Neural progenitor cell (in vitro differentiated cells): ENCODE measurements at regions not wholly inside any gene's neighbourhood (a gene's known extent, or its start where the extent isn't known, plus 50 kb on each side); places are given as distances from the start of the nearest gene placed in this dataset.

Experiments used
- DNase-seq: peaks from one replicate; pipeline ENCODE4 v3.0.0-alpha.2; 2016; ENCODE audit warnings: low spot score
- H2AFZ ChIP-seq: fragments of 200-600 bp; sonication (generic); replicated peaks from 2 replicates; pipeline ENCODE4 v1.6.1; 2016; ENCODE audit warnings: antibody characterized with exemption
- H3F3A ChIP-seq: fragments of 200-600 bp; sonication (generic); 2 replicates; pipeline ENCODE4 v1.6.1; 2016; ENCODE audit warnings: antibody characterized with exemption, low read depth
- H3K27ac ChIP-seq: fragments of 200-600 bp; sonication (generic); 2 replicates; pipeline ENCODE4 v1.5.1; 2016; ENCODE audit warnings: mild to moderate bottlenecking
- H3K27me3 ChIP-seq: fragments of 200-600 bp; sonication (generic); 2 replicates; pipeline ENCODE4 v1.6.1; 2016; ENCODE audit warnings: mild to moderate bottlenecking, moderate library complexity
- H3K36me3 ChIP-seq: fragments of 200-600 bp; sonication (generic); 2 replicates; pipeline ENCODE4 v1.5.1; 2016
- H3K4me1 ChIP-seq: fragments of 200-600 bp; sonication (generic); 2 replicates; pipeline ENCODE4 v1.6.1; 2016; ENCODE audit warnings: mixed run types
- H3K4me2 ChIP-seq: fragments of 200-600 bp; sonication (generic); 2 replicates; pipeline ENCODE4 v1.6.1; 2016
- H3K4me3 ChIP-seq: fragments of 200-600 bp; sonication (generic); 2 replicates; pipeline ENCODE4 v1.5.1; 2016
- H3K79me2 ChIP-seq: fragments of 200-600 bp; sonication (generic); 2 replicates; pipeline ENCODE4 v1.6.1; 2016; ENCODE audit warnings: low read depth
- H3K9ac ChIP-seq: fragments of 200-600 bp; sonication (generic); 2 replicates; pipeline ENCODE4 v1.6.1; 2016
- H3K9me3 ChIP-seq: fragments of 200-600 bp; sonication (generic); 2 replicates; pipeline ENCODE4 v1.5.1; 2016; ENCODE audit warnings: low read depth
- H4K20me1 ChIP-seq: fragments of 200-600 bp; sonication (generic); 2 replicates; pipeline ENCODE4 v1.6.1; 2016; ENCODE audit warnings: low read depth
- H3K27ac Mint-ChIP-seq: 3 replicates; pipeline ENCODE4 v1.8.0; 2021; ENCODE audit warnings: mixed read lengths
- H3K27me3 Mint-ChIP-seq: 2 replicates; pipeline ENCODE4 v1.8.0; 2022; ENCODE audit warnings: low read depth, mild to moderate bottlenecking, inconsistent platforms, moderate library complexity, mixed read lengths; ENCODE audit not compliant: insufficient read depth
- H3K36me3 Mint-ChIP-seq: 3 replicates; pipeline ENCODE4 v1.8.0; 2021; ENCODE audit warnings: mixed read lengths
- H3K4me1 Mint-ChIP-seq: 3 replicates; pipeline ENCODE4 v1.8.0; 2021; ENCODE audit warnings: mixed read lengths
- H3K4me3 Mint-ChIP-seq: 3 replicates; pipeline ENCODE4 v1.8.0; 2021; ENCODE audit warnings: mild to moderate bottlenecking, moderate library complexity, mixed read lengths
- H3K9me3 Mint-ChIP-seq: 3 replicates; pipeline ENCODE4 v1.8.0; 2020; ENCODE audit warnings: mixed read lengths
- CTCF ChIP-seq: fragments of 200-600 bp; sonication (generic); IDR thresholded peaks from 2 replicates; pipeline ENCODE4 v1.5.1; 2017; ENCODE audit warnings: antibody characterized with exemption, mild to moderate bottlenecking
- EZH2 ChIP-seq: fragments of 200-600 bp; sonication (generic); IDR thresholded peaks from 2 replicates; pipeline ENCODE4 v1.6.1; 2017; ENCODE audit warnings: antibody characterized with exemption, mild to moderate bottlenecking, moderate library complexity
- EZH2phosphoT487 ChIP-seq: fragments of 200-600 bp; sonication (generic); IDR thresholded peaks from 2 replicates; pipeline ENCODE4 v1.6.1; 2017; ENCODE audit warnings: antibody characterized with exemption

GRCh38 chrX:39767446-39767845 lies 330.3 kb downstream of the BCOR start:
- H3K4me3 Mint-ChIP-seq = no peak overlapping the region
- TF ChIP-seq CTCF (no peak), EZH2 (no peak)

GRCh38 chrX:39769748-39770147 lies 328.0 kb downstream of the BCOR start:
- Mint-ChIP-seq H3K36me3 (no peaks in the 10 kb centered on the region), H3K27me3 (peaks cover 7% of the 10 kb centered on the region), H3K4me1 (peaks cover 30% of the 10 kb centered on the region), H3K9me3 (peaks cover 6% of the 10 kb centered on the region), H3K27ac (no peak overlapping the region), H3K4me3 (no peak overlapping the region)
- H2AFZ ChIP-seq = no peak overlapping the region
- H3K27me3 ChIP-seq = no peaks in the 10 kb centered on the region
- no peaks in the 10 kb centered on the region for H3K79me2 ChIP-seq
- H3K36me3 ChIP-seq = no peaks in the 10 kb centered on the region
- no peak for DNase-seq
- H3K4me3 ChIP-seq = no peak overlapping the region
- H3K27ac ChIP-seq = no peak overlapping the region
- no peak for TF ChIP-seq CTCF
- TF ChIP-seq EZH2 = no peak
- TF ChIP-seq EZH2phosphoT487 = no peak
- peaks cover 28% of the 10 kb centered on the region for H3F3A ChIP-seq
- no peak overlapping the region for H3K9ac ChIP-seq
- no peaks in the 10 kb centered on the region for H4K20me1 ChIP-seq
- H3K9me3 ChIP-seq = no peaks in the 10 kb centered on the region
- peaks cover 25% of the 10 kb centered on the region for H3K4me1 ChIP-seq
- H3K4me2 ChIP-seq = no peak overlapping the region

More at GRCh38 chrX:39767446-39767845, 330.3 kb downstream of the BCOR start:
- no peaks in the 10 kb centered on the region for H3K9me3 ChIP-seq
- H3K27me3 ChIP-seq = no peaks in the 10 kb centered on the region
- no peak for DNase-seq
- peaks cover 4% of the 10 kb centered on the region for H3K9me3 Mint-ChIP-seq
- no peaks in the 10 kb centered on the region for H4K20me1 ChIP-seq
- peaks cover 29% of the 10 kb centered on the region for H3F3A ChIP-seq
- no peaks in the 10 kb centered on the region for H3K36me3 Mint-ChIP-seq
- no peak overlapping the region for H3K4me3 ChIP-seq
- no peak overlapping the region for H3K4me2 ChIP-seq
- H2AFZ ChIP-seq = no peak overlapping the region
- H3K27me3 Mint-ChIP-seq = peaks cover 7% of the 10 kb centered on the region
- no peaks in the 10 kb centered on the region for H3K36me3 ChIP-seq
- no peak overlapping the region for H3K27ac ChIP-seq
- H3K27ac Mint-ChIP-seq = no peak overlapping the region
- H3K79me2 ChIP-seq = no peaks in the 10 kb centered on the region
- H3K9ac ChIP-seq = no peak overlapping the region
- peaks cover 28% of the 10 kb centered on the region for H3K4me1 ChIP-seq
- H3K4me1 Mint-ChIP-seq = peaks cover 27% of the 10 kb centered on the region

- Histone ChIP-seq H4K20me1 (no peaks in the 10 kb centered on the region), H3K79me2 (no peaks in the 10 kb centered on the region), H3K27me3 (no peaks in the 10 kb centered on the region), H3F3A (peaks cover 18% of the 10 kb centered on the region), H3K36me3 (no peaks in the 10 kb centered on the region), H3K4me2 (no peak overlapping the region), H3K9me3 (no peaks in the 10 kb centered on the region), H2AFZ (no peak overlapping the region), H3K27ac (no peak overlapping the region), H3K4me1 (peaks cover 19% of the 10 kb centered on the region), H3K4me3 (no peak overlapping the region), H3K9ac (no peak overlapping the region)
- Mint-ChIP-seq H3K4me1 (peaks cover 21% of the 10 kb centered on the region), H3K9me3 (peaks cover 6% of the 10 kb centered on the region), H3K36me3 (no peaks in the 10 kb centered on the region), H3K27me3 (peaks cover 7% of the 10 kb centered on the region), H3K4me3 (no peak overlapping the region), H3K27ac (no peak overlapping the region)
- DNase-seq = no peak
- TF ChIP-seq EZH2phosphoT487 (no peak), EZH2 (no peak), CTCF (no peak)
These were observed 326.7 kb downstream of the BCOR start for GRCh38 chrX:39771089-39771488.
